ENCODE measurements at regions not wholly inside any gene's neighbourhood (a gene's known extent, or its start where the extent isn't known, plus 50 kb on each side); places are given as distances from the start of the nearest gene placed in this dataset.

DNA sequence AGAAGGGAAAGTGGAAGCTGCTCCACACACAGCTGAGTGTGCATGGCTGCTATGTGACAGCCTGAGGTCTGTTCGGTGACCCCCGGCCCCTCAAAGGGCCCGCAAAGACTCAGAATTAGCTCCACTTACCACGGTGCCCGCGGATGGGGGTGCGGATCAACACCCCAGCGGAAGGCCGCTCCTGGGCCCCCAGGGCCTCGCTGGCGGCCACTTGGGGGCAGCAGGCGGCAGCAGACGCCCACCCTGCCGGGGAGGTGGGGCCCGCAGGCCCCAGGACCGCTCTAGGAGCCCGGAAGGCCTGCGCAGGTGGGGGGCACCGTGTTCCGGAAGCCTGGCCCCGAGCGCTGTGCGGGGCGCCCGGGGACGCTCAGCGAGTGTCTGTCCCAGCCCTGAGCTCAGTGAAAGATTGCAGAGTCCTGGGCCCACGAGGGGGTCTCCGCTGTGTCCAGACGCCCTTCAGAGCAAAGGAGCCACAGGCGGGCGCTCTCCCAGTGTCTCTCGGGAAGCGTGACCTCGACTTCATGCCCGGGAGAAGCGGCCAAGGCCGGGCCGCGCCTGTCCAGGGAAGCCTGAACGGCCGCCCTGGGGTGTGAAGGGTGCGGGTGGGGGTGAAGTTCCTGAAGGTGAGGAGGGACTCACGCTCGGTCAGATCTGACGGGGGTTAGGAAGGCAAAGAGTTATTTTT, 118.7 kb downstream of the VAPA start:
- CTCF ChIA-PET, result no interaction called here
- Mint-ChIP-seq H3K4me3 (ENCODE audit: unreplicated experiment) (no peak overlapping the region), H3K4me1 (ENCODE audit: low read depth, unreplicated experiment) (peaks cover 13% of the 10 kb centered on the region), H3K36me3 (ENCODE audit: insufficient read depth, unreplicated experiment) (peaks cover 4% of the 10 kb centered on the region), H3K27me3 (ENCODE audit: insufficient read depth, unreplicated experiment) (no peaks in the 10 kb centered on the region), H3K9me3 (ENCODE audit: unreplicated experiment) (no peaks in the 10 kb centered on the region), H3K27ac (ENCODE audit: unreplicated experiment) (no peak overlapping the region)
- DNase-seq, result no peak
- BruUV-seq (replicated peaks), result no TSS peak
- no peak overlapping the region for H3K4me3 ChIP-seq (ENCODE audit: low read depth, low read length)
- no peaks in the 10 kb centered on the region for H3K9me3 ChIP-seq
- H3K27me3 ChIP-seq (replicated peaks; ENCODE audit: control insufficient read depth, insufficient read depth, low read length), result no peaks in the 10 kb centered on the region
- peaks cover 6% of the 10 kb centered on the region for H3K4me1 ChIP-seq
- intact Hi-C loops (cut with micrococcal nuclease; ENCODE audit: unreplicated experiment), result no loop called here
- TF ChIP-seq, protein P1, sequence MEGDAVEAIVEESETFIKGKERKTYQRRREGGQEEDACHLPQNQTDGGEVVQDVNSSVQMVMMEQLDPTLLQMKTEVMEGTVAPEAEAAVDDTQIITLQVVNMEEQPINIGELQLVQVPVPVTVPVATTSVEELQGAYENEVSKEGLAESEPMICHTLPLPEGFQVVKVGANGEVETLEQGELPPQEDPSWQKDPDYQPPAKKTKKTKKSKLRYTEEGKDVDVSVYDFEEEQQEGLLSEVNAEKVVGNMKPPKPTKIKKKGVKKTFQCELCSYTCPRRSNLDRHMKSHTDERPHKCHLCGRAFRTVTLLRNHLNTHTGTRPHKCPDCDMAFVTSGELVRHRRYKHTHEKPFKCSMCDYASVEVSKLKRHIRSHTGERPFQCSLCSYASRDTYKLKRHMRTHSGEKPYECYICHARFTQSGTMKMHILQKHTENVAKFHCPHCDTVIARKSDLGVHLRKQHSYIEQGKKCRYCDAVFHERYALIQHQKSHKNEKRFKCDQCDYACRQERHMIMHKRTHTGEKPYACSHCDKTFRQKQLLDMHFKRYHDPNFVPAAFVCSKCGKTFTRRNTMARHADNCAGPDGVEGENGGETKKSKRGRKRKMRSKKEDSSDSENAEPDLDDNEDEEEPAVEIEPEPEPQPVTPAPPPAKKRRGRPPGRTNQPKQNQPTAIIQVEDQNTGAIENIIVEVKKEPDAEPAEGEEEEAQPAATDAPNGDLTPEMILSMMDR (IDR thresholded peaks at IDR 0.05; ENCODE audit: insufficient read depth in 1 of 2, low read depth in 1 of 2, low read length in 1 of 2, severe bottlenecking in 1 of 2, unreplicated experiment in 1 of 2), result no peak
- POLR2A ChIA-PET, result no interaction called here
- no peaks in the 10 kb centered on the region for H3K36me3 ChIP-seq (ENCODE audit: control insufficient read depth, insufficient read depth, low read length)

DNA sequence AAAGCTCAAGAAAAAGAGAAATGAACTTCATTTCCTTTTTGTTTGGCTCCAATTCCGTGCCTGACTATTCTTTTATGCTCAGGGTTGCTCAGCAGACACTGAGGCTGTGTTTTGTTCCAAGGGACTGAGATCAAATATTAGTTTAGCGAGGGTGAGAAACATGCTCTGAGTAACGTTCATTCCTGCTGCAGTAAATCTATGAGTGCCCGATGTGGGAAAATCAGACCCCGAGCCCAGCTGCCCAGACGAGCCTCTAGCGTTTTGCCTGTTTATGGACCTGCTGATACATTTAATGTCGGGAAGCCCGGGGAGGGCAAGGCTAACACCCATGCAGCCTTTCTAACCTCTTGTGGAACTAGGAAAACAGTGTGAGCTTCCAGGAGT, 119.2 kb downstream of the VAPA start:
- peaks cover 7% of the 10 kb centered on the region for H3K36me3 Mint-ChIP-seq (ENCODE audit: insufficient read depth, unreplicated experiment)
- DNase-seq, result no peak
- Histone ChIP-seq H3K36me3 (ENCODE audit: control insufficient read depth, insufficient read depth, low read length) (no peaks in the 10 kb centered on the region), H3K27me3 (replicated peaks; ENCODE audit: control insufficient read depth, insufficient read depth, low read length) (no peaks in the 10 kb centered on the region), H3K4me1 (peaks cover 6% of the 10 kb centered on the region), H3K4me3 (ENCODE audit: low read depth, low read length) (no peak overlapping the region), H3K9me3 (no peaks in the 10 kb centered on the region)
- no peaks in the 10 kb centered on the region for H3K9me3 Mint-ChIP-seq (ENCODE audit: unreplicated experiment)
- TF ChIP-seq, protein P1 (IDR thresholded peaks at IDR 0.05; ENCODE audit: insufficient read depth in 1 of 2, low read depth in 1 of 2, low read length in 1 of 2, severe bottlenecking in 1 of 2, unreplicated experiment in 1 of 2), result no peak
- no peak overlapping the region for H3K4me3 Mint-ChIP-seq (ENCODE audit: unreplicated experiment)
- no peak overlapping the region for H3K27ac Mint-ChIP-seq (ENCODE audit: unreplicated experiment)
- no peaks in the 10 kb centered on the region for H3K27me3 Mint-ChIP-seq (ENCODE audit: insufficient read depth, unreplicated experiment)
- BruUV-seq (replicated peaks), result no TSS peak
- intact Hi-C loops (cut with micrococcal nuclease; ENCODE audit: unreplicated experiment), result no loop called here
- H3K4me1 Mint-ChIP-seq (ENCODE audit: low read depth, unreplicated experiment), result peaks cover 13% of the 10 kb centered on the region
- ChIA-PET POLR2A (no interaction called here), CTCF (no interaction called here)

DNA sequence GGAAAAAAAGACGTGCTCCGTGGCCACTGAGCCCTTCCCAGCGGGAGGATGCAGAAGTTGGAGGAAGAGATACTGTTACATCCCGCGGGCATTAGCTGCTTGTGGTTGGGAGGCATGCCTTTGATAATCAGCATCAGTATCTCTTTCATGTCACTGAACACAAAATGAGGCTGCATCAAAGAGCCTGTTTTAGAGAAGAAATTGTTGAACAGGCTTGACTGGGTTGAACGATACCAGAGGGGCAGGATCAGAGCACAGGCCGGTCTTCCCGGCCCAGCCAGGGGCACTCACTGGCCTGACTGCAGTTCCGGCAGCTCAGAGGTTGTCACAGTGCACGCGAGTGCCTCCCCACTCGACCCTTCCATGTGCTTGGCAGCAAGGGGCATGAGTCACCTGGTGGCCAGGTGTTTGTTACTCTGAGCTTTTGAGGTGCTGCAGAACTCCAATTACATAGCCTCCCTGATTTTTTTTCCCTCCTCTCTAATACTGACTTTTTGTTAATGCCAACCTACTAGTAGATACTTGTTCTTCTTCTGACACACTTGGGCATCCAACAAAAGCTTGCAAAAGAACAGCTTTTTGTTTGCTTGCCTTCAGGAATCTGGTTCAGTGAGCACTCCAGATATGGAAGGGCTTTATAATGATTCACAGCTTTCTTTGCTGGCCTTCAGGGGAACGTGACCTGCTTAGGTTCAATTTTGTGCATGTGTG, 121.6 kb downstream of the VAPA start:
- CTCF ChIA-PET, result interaction anchor here (0.7 to 0.9 kb wide), 2 partner anchors 17 to 29 kb away, joined by 4 read pairs; no protein-coding TSS in a partner anchor
- no peak overlapping the region for H3K4me3 ChIP-seq (ENCODE audit: low read depth, low read length)
- POLR2A ChIA-PET, result no interaction called here
- no peaks in the 10 kb centered on the region for H3K9me3 ChIP-seq
- no peaks in the 10 kb centered on the region for H3K27me3 ChIP-seq (replicated peaks; ENCODE audit: control insufficient read depth, insufficient read depth, low read length)
- peaks cover 6% of the 10 kb centered on the region for H3K4me1 ChIP-seq
- no peaks in the 10 kb centered on the region for H3K9me3 Mint-ChIP-seq (ENCODE audit: unreplicated experiment)
- DNase-seq, result peak; percentile 24 to 56
- H3K36me3 Mint-ChIP-seq (ENCODE audit: insufficient read depth, unreplicated experiment), result peaks cover 7% of the 10 kb centered on the region
- BruUV-seq (replicated peaks), result no TSS peak
- intact Hi-C loops (cut with micrococcal nuclease; ENCODE audit: unreplicated experiment), result no loop called here
- no peak overlapping the region for H3K4me3 Mint-ChIP-seq (ENCODE audit: unreplicated experiment)
- no peak overlapping the region for H3K27ac Mint-ChIP-seq (ENCODE audit: unreplicated experiment)
- H3K4me1 Mint-ChIP-seq (ENCODE audit: low read depth, unreplicated experiment), result peaks cover 14% of the 10 kb centered on the region
- no peaks in the 10 kb centered on the region for H3K36me3 ChIP-seq (ENCODE audit: control insufficient read depth, insufficient read depth, low read length)
- TF ChIP-seq, protein P1 (IDR thresholded peaks at IDR 0.05; ENCODE audit: insufficient read depth in 1 of 2, low read depth in 1 of 2, low read length in 1 of 2, severe bottlenecking in 1 of 2, unreplicated experiment in 1 of 2), result no peak
- no peaks in the 10 kb centered on the region for H3K27me3 Mint-ChIP-seq (ENCODE audit: insufficient read depth, unreplicated experiment)
